ENCODE measurements at regions not wholly inside any gene's neighbourhood (a gene's known extent, or its start where the extent isn't known, plus 50 kb on each side); places are given as distances from the start of the nearest gene placed in this dataset.

DNA sequence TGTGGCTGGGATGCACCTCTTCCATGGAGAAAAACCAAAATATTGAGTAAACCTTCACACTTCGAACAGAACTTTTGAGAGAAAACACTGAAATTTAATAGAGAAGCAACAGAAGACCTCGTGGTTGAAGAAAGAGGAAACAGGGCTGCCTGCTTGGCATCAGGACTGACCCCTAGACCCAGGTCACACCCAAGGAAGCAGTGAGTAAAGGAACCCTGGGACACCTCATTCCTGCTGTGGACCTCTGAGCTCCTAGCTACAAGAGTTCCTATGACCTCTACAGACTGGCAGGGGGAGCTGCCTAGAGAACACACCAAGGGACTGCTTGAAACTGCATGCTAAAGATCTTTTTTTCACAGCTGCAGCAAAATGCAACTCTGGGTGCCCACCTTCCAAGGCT, 67.8 kb downstream of the FASLG start:
- no peaks in the 10 kb centered on the region for H3K9me3 ChIP-seq (ENCODE audit: control insufficient read depth, insufficient read depth, low read length)
- no peak overlapping the region for H3K4me2 ChIP-seq (ENCODE audit: low read depth, low read length)
- no peaks in the 10 kb centered on the region for H3K36me3 ChIP-seq (ENCODE audit: control insufficient read depth, insufficient read depth, low read length)
- no peak overlapping the region for H2AK9ac ChIP-seq (replicated peaks; ENCODE audit: low read depth, low read length, poor library complexity)
- ATAC-seq (ENCODE audit: low read depth) (no peak), DNase-seq (no peak)
- H2BK5ac ChIP-seq (ENCODE audit: low read depth, low read length, poor library complexity, severe bottlenecking), result no peak overlapping the region
- no peak overlapping the region for H3K14ac ChIP-seq (replicated peaks; ENCODE audit: low read depth, low read length)
- no peak overlapping the region for H3K56ac ChIP-seq (ENCODE audit: extremely low read depth, insufficient read depth, low read length)
- H4K91ac ChIP-seq (ENCODE audit: insufficient read depth, low read depth, low read length), result no peak overlapping the region
- no peak overlapping the region for H2BK20ac ChIP-seq (ENCODE audit: low read depth, low read length)
- H3K4me1 ChIP-seq (ENCODE audit: control insufficient read depth, insufficient read depth, low read length), result no peaks in the 10 kb centered on the region
- H3K9me1 ChIP-seq (ENCODE audit: insufficient read depth, low read length), result no peaks in the 10 kb centered on the region
- intact Hi-C loops (cut with micrococcal nuclease), result no loop called here
- H3K79me1 ChIP-seq (ENCODE audit: low read depth in 1 of 2, low read length in 2 of 2), result no peaks in the 10 kb centered on the region
- no CpG with 5 or more reads among the region's 2 CpGs for WGBS, 2 experiments (ENCODE audit: extremely low coverage in 2 of 2, insufficient read length in 1 of 2)
- H3K23ac ChIP-seq (ENCODE audit: low read depth, low read length), result no peak overlapping the region
- no peak overlapping the region for H2BK15ac ChIP-seq (ENCODE audit: low read depth, low read length)
- H4K8ac ChIP-seq (ENCODE audit: low read depth in 2 of 2, low read length in 2 of 2), result no peak overlapping the region
- no peak overlapping the region for H4K5ac ChIP-seq (ENCODE audit: low read depth, low read length)
- no TSS peak for BruUV-seq (replicated peaks)
- ChIA-PET POLR2A (ENCODE audit: unreplicated experiment) (interaction anchor here (0.7 kb wide), 1 partner anchor 192 kb away, joined by 3 read pairs; no protein-coding TSS in a partner anchor), CTCF (no interaction called here)
- H4K20me1 ChIP-seq (ENCODE audit: insufficient read depth, low read length), result no peaks in the 10 kb centered on the region
- in situ Hi-C loops (cut with MboI; ENCODE audit: low sequenced_read_pairs), result loop anchor here (25.0 kb wide), 2 partner anchors 1211 to 2011 kb away; no protein-coding TSS in a partner anchor
- no peak overlapping the region for H3K9ac ChIP-seq (ENCODE audit: low read depth, low read length)
- H2BK120ac ChIP-seq (ENCODE audit: low read depth, low read length), result no peak overlapping the region
- no peak overlapping the region for H2AFZ ChIP-seq (replicated peaks; ENCODE audit: low read length, poor library complexity)
- dilution Hi-C loops (cut with HindIII; ENCODE audit: low sequenced_read_pairs, unreplicated experiment), result no loop called here
- no peak overlapping the region for H3K4ac ChIP-seq (ENCODE audit: low read depth, low read length)
- TF ChIP-seq SMC3 (IDR thresholded peaks at IDR 0.05; ENCODE audit: low read depth, low read length) (no peak), BHLHE40 (IDR thresholded peaks at IDR 0.05; ENCODE audit: low read depth, low read length) (no peak), RAD21 (IDR thresholded peaks at IDR 0.05; ENCODE audit: low read length) (no peak), CHD1 (IDR thresholded peaks at IDR 0.05; ENCODE audit: low read depth, low read length) (no peak), NFE2L2 (IDR thresholded peaks at IDR 0.05; ENCODE audit: low read depth, low read length) (no peak), RCOR1 (IDR thresholded peaks at IDR 0.05; ENCODE audit: insufficient replicate concordance, low read length) (no peak)
- TF ChIP-seq, protein P1, sequence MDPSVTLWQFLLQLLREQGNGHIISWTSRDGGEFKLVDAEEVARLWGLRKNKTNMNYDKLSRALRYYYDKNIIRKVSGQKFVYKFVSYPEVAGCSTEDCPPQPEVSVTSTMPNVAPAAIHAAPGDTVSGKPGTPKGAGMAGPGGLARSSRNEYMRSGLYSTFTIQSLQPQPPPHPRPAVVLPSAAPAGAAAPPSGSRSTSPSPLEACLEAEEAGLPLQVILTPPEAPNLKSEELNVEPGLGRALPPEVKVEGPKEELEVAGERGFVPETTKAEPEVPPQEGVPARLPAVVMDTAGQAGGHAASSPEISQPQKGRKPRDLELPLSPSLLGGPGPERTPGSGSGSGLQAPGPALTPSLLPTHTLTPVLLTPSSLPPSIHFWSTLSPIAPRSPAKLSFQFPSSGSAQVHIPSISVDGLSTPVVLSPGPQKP (IDR thresholded peaks at IDR 0.05; ENCODE audit: borderline replicate concordance, low read depth, low read length), result no peak
- no peak overlapping the region for H3K18ac ChIP-seq (ENCODE audit: low read depth, low read length)
- no peak overlapping the region for H2AK5ac ChIP-seq (ENCODE audit: low read depth, low read length)
- no peak overlapping the region for H3K4me3 ChIP-seq (ENCODE audit: insufficient read depth, low read depth, low read length)
- H3K27ac ChIP-seq (ENCODE audit: insufficient read depth, low read length), result no peak overlapping the region
- H3K27me3 ChIP-seq (ENCODE audit: control insufficient read depth, insufficient read depth, low read length), result no peaks in the 10 kb centered on the region

Measured in IMR-90 (cell line).